SH-SY5Y (cell line): ENCODE measurements at regions not wholly inside any gene's neighbourhood (a gene's known extent, or its start where the extent isn't known, plus 50 kb on each side); places are given as distances from the start of the nearest gene placed in this dataset.

Experiments
- GATA2 ChIP-seq: IDR thresholded peaks from 2 replicates; pipeline ENCODE4 v1.6.1; 2011; ENCODE audit warnings: mild to moderate bottlenecking, low read depth, low read length
- GATA3 ChIP-seq: IDR thresholded peaks from 2 replicates; pipeline ENCODE4 v1.6.1; 2011; ENCODE audit warnings: low read depth, mild to moderate bottlenecking, low read length, moderate library complexity

- no peak for TF ChIP-seq GATA3
- TF ChIP-seq GATA2: no peak
Observed at GRCh38 chr9:18268381-18268780, 205.6 kb upstream of the ADAMTSL1 start.
